ENCODE measurements at regions not wholly inside any gene's neighbourhood (a gene's known extent, or its start where the extent isn't known, plus 50 kb on each side); places are given as distances from the start of the nearest gene placed in this dataset.
"Not testable (repeated sequence)": the region's sequence is repeated elsewhere in the genome, so short reads cannot be mapped to it uniquely, and the experiment has no call there.

- DNase-seq: no peak
These were observed 1055.1 kb upstream of the PCDH10 start for GRCh38 chr4:132094017-132094416.

- DNase-seq: no peak
These were observed 1052.1 kb upstream of the PCDH10 start for GRCh38 chr4:132097041-132097440.

- no peak for DNase-seq
These were observed 1047.6 kb upstream of the PCDH10 start for GRCh38 chr4:132101526-132101925.

GRCh38 chr4:132108784-132109183 is 1040.3 kb upstream of the PCDH10 start:
- DNase-seq: no peak

- no peak for DNase-seq
These were observed 1034.2 kb upstream of the PCDH10 start for GRCh38 chr4:132114885-132115284.

- DNase-seq: not testable (repeated sequence)
These were observed 1026.4 kb upstream of the PCDH10 start for GRCh38 chr4:132122741-132123140.

GRCh38 chr4:132123870-132124623 is 1025.0 kb upstream of the PCDH10 start:
- no peak for DNase-seq

GRCh38 chr4:132124624-132124974 is 1024.5 kb upstream of the PCDH10 start:
- no peak for DNase-seq

GRCh38 chr4:132125131-132125530 is 1024.0 kb upstream of the PCDH10 start:
- DNase-seq: no peak

GRCh38 chr4:132132433-132132832 is 1016.7 kb upstream of the PCDH10 start:
- DNase-seq: no peak

- no peak for DNase-seq
These were observed 979.4 kb upstream of the PCDH10 start for GRCh38 chr4:132169660-132170059.

GRCh38 chr4:132180020-132180427 is 969.1 kb upstream of the PCDH10 start:
- no peak for DNase-seq

GRCh38 chr4:132195176-132195575 is 953.9 kb upstream of the PCDH10 start:
- no peak for DNase-seq

GRCh38 chr4:132203618-132204017 is 945.5 kb upstream of the PCDH10 start:
- no peak for DNase-seq

GRCh38 chr4:132214519-132214918 is 934.6 kb upstream of the PCDH10 start:
- DNase-seq: no peak

- no peak for DNase-seq
These were observed 930.7 kb upstream of the PCDH10 start for GRCh38 chr4:132218406-132218805.

- no peak for DNase-seq
These were observed 921.8 kb upstream of the PCDH10 start for GRCh38 chr4:132227151-132227856.

GRCh38 chr4:132227857-132228165 is 921.3 kb upstream of the PCDH10 start:
- peak in 1 of 4 experiments; percentile 0 for DNase-seq

GRCh38 chr4:132228676-132229075 is 920.4 kb upstream of the PCDH10 start:
- DNase-seq: no peak

- DNase-seq: no peak
These were observed 919.1 kb upstream of the PCDH10 start for GRCh38 chr4:132230025-132230424.

- no peak for DNase-seq
These were observed 910.4 kb upstream of the PCDH10 start for GRCh38 chr4:132238697-132239096.

GRCh38 chr4:132240081-132240480 is 909.0 kb upstream of the PCDH10 start:
- no peak for DNase-seq

- DNase-seq: no peak
These were observed 903.8 kb upstream of the PCDH10 start for GRCh38 chr4:132245319-132245718.

GRCh38 chr4:132264176-132264575 is 884.9 kb upstream of the PCDH10 start:
- no peak for DNase-seq

GRCh38 chr4:132266374-132266773 is 882.7 kb upstream of the PCDH10 start:
- DNase-seq: no peak

Measured in activated naive CD4-positive, alpha-beta T cell (primary cell).